ENCODE measurements at regions not wholly inside any gene's neighbourhood (a gene's known extent, or its start where the extent isn't known, plus 50 kb on each side); places are given as distances from the start of the nearest gene placed in this dataset.

GRCh38 chr5:33364406-33364805 is 76.4 kb upstream of the TARS1 start:
- no peak for TF ChIP-seq CTCF (IDR thresholded peaks at IDR 0.05; ENCODE audit: control extremely low read depth, extremely low read depth, low read depth, missing control alignments)
- ChIA-PET CTCF (no interaction called here), POLR2A (no interaction called here)
- DNase-seq (ENCODE audit: extremely low spot score): no peak

GRCh38 chr5:33367416-33367815 is 73.3 kb upstream of the TARS1 start:
- POLR2A ChIA-PET: no interaction called here

GRCh38 chr5:33369485-33370465 is 71.0 kb upstream of the TARS1 start:
- ChIA-PET CTCF (interaction anchor here (0.7 to 1.3 kb wide), 4 partner anchors 10 to 48 kb away, joined by 3 to 4 read pairs (median 3); no protein-coding TSS in a partner anchor), POLR2A (no interaction called here)
- no peak for TF ChIP-seq CTCF (IDR thresholded peaks at IDR 0.05; ENCODE audit: control extremely low read depth, extremely low read depth, low read depth, missing control alignments)

More at GRCh38 chr5:33367416-33367815, 73.3 kb upstream of the TARS1 start:
- TF ChIP-seq CTCF (IDR thresholded peaks at IDR 0.05; ENCODE audit: control extremely low read depth, extremely low read depth, low read depth, missing control alignments): no peak
- DNase-seq (ENCODE audit: extremely low spot score): no peak
- CTCF ChIA-PET: no interaction called here

GRCh38 chr5:33370466-33370859 is 70.3 kb upstream of the TARS1 start:
- CTCF ChIA-PET: interaction anchor here (0.7 to 1.3 kb wide), 3 partner anchors 9 to 48 kb away, joined by 3 to 4 read pairs (median 3); no protein-coding TSS in a partner anchor
- no peak for TF ChIP-seq CTCF (IDR thresholded peaks at IDR 0.05; ENCODE audit: control extremely low read depth, extremely low read depth, low read depth, missing control alignments)
- no peak for DNase-seq (ENCODE audit: extremely low spot score)
- POLR2A ChIA-PET: no interaction called here

More at GRCh38 chr5:33369485-33370465, 71.0 kb upstream of the TARS1 start:
- no peak for DNase-seq (ENCODE audit: extremely low spot score)

GRCh38 chr5:33371660-33372059 is 69.1 kb upstream of the TARS1 start:
- ChIA-PET CTCF (interaction anchor here (2.4 kb wide), 1 partner anchor 10 kb away, joined by 6 read pairs; no protein-coding TSS in a partner anchor), POLR2A (no interaction called here)
- no peak for TF ChIP-seq CTCF (IDR thresholded peaks at IDR 0.05; ENCODE audit: control extremely low read depth, extremely low read depth, low read depth, missing control alignments)
- no peak for DNase-seq (ENCODE audit: extremely low spot score)

- DNase-seq (ENCODE audit: extremely low spot score): no peak
Measured at GRCh38 chr5:33372721-33373472, 67.9 kb upstream of the TARS1 start.

More at GRCh38 chr5:33372721-33373472, 67.9 kb upstream of the TARS1 start:
- no peak for TF ChIP-seq CTCF (IDR thresholded peaks at IDR 0.05; ENCODE audit: control extremely low read depth, extremely low read depth, low read depth, missing control alignments)
- ChIA-PET CTCF (interaction anchor here (2.4 kb wide), 1 partner anchor 9 kb away, joined by 6 read pairs; no protein-coding TSS in a partner anchor), POLR2A (no interaction called here)

All from GM10248 (cell line).